ENCODE measurements at regions not wholly inside any gene's neighbourhood (a gene's known extent, or its start where the extent isn't known, plus 50 kb on each side); places are given as distances from the start of the nearest gene placed in this dataset.
"Not testable (repeated sequence)": the region's sequence is repeated elsewhere in the genome, so short reads cannot be mapped to it uniquely, and the experiment has no call there.

DNA sequence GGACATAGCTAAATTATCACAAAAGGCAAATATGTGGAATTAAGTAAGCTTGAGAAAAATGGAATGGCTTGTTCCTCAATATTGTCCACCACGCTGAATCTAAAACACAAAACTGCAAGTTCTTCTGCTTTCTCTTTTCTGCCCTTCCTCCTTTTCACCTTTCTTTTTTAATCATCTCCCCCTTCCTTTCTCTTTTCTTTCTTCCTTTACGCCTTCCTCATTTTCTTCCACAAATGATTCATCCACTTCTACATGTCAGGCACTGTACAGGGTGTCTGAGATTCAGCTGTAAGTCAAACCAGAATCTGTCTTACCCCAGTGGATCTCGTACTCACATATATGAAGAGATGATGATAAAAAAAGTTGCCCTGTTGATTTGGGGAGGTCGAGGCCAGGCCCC, 1182.5 kb downstream of the MRPL39 start:
- no peak overlapping the region for H3K27ac Mint-ChIP-seq
- peaks cover 0 to 8% (median 0%) of the 10 kb centered on the region in 5 donors for H3K36me3 Mint-ChIP-seq
- no peak overlapping the region for H3K4me3 ChIP-seq (ENCODE audit: low read length)
- peaks cover under 1 to 19% (median 11%) of the 10 kb centered on the region in 11 donors for H3K9me3 Mint-ChIP-seq
- DNase-seq (no peak), ATAC-seq (no peak)
- H3K9me3 ChIP-seq (ENCODE audit: control insufficient read depth in 2 of 3, low read length in 3 of 3): peaks cover 0 to 4% (median 0%) of the 10 kb centered on the region in 3 experiments
- CTCF ChIA-PET: no interaction called here
- H3K36me3 ChIP-seq (ENCODE audit: control insufficient read depth in 2 of 3, insufficient read depth in 3 of 3, low read length in 3 of 3): no peaks in the 10 kb centered on the region
- peaks cover 0 to 17% (median 4%) of the 10 kb centered on the region in 5 donors for H3K27me3 Mint-ChIP-seq
- no peak overlapping the region for H3K27ac ChIP-seq (ENCODE audit: low read depth, low read length)
- H3K4me1 ChIP-seq (ENCODE audit: control insufficient read depth in 2 of 2, insufficient read depth in 2 of 2, low read length in 2 of 2): no peaks in the 10 kb centered on the region
- H3K4me1 Mint-ChIP-seq: peaks cover 0 to 17% (median 14%) of the 10 kb centered on the region in 7 donors
- intact Hi-C loops (cut with micrococcal nuclease): no loop called here
- H3K4me3 Mint-ChIP-seq: no peak overlapping the region
- no peaks in the 10 kb centered on the region for H3K27me3 ChIP-seq (ENCODE audit: control insufficient read depth in 2 of 2, insufficient read depth in 2 of 2, low read length in 2 of 2)
- POLR2A ChIA-PET: no interaction called here

DNA sequence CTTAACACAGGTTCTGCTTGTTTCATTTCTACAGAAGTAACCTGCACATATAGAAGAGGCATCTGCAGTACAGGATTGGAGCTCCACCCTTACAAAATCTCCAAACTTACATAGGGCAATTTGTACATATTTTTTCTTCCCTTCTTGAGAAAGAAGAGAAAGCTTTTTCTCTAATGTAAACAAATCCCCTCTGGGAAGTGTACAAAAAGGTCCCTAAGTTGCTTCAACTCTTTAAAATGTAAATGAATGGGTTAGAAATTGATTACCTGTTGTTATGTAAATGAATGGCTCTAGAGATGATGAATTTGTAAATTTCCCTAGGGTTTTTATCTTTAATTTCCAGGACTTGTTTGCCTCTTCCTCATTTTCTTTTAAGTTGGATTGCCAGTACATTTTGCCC, 1183.7 kb downstream of the MRPL39 start:
- H3K4me3 ChIP-seq (ENCODE audit: low read length): no peak overlapping the region
- H3K27ac ChIP-seq (ENCODE audit: low read depth, low read length): no peak overlapping the region
- Mint-ChIP-seq H3K36me3 (peaks cover 0 to 5% (median 0%) of the 10 kb centered on the region in 5 donors), H3K4me1 (peaks cover 0 to 10% (median 4%) of the 10 kb centered on the region in 7 donors), H3K27ac (no peak overlapping the region), H3K4me3 (no peak overlapping the region), H3K27me3 (peaks cover 0 to 17% (median 5%) of the 10 kb centered on the region in 5 donors), H3K9me3 (peaks cover 3 to 25% (median 15%) of the 10 kb centered on the region in 11 donors)
- no peaks in the 10 kb centered on the region for H3K27me3 ChIP-seq (ENCODE audit: control insufficient read depth in 2 of 2, insufficient read depth in 2 of 2, low read length in 2 of 2)
- intact Hi-C loops (cut with micrococcal nuclease): no loop called here
- DNase-seq (no peak), ATAC-seq (no peak)
- ChIA-PET CTCF (no interaction called here), POLR2A (no interaction called here)
- peaks cover 0 to 15% (median 0%) of the 10 kb centered on the region in 3 experiments for H3K9me3 ChIP-seq (ENCODE audit: control insufficient read depth in 2 of 3, low read length in 3 of 3)
- no peaks in the 10 kb centered on the region for H3K36me3 ChIP-seq (ENCODE audit: control insufficient read depth in 2 of 3, insufficient read depth in 3 of 3, low read length in 3 of 3)
- H3K4me1 ChIP-seq (ENCODE audit: control insufficient read depth in 2 of 2, insufficient read depth in 2 of 2, low read length in 2 of 2): no peaks in the 10 kb centered on the region

GRCh38 chr21:24420689-24421088, 1186.6 kb downstream of the MRPL39 start:
- Mint-ChIP-seq H3K4me1 (no peaks in the 10 kb centered on the region), H3K27me3 (peaks cover 4 to 17% (median 6%) of the 10 kb centered on the region in 5 donors), H3K27ac (no peak overlapping the region), H3K4me3 (no peak overlapping the region), H3K9me3 (peaks cover 3 to 33% (median 15%) of the 10 kb centered on the region in 11 donors), H3K36me3 (peaks cover 0 to 5% (median 0%) of the 10 kb centered on the region in 5 donors)
- intact Hi-C loops (cut with micrococcal nuclease): no loop called here
- DNase-seq: no peak
- H3K27ac ChIP-seq (ENCODE audit: low read depth, low read length): no peak overlapping the region
- ChIA-PET CTCF (no interaction called here), POLR2A (no interaction called here)
- no peaks in the 10 kb centered on the region for H3K27me3 ChIP-seq (ENCODE audit: control insufficient read depth in 2 of 2, insufficient read depth in 2 of 2, low read length in 2 of 2)
- no peaks in the 10 kb centered on the region for H3K4me1 ChIP-seq (ENCODE audit: control insufficient read depth in 2 of 2, insufficient read depth in 2 of 2, low read length in 2 of 2)
- no peak for ATAC-seq
- H3K9me3 ChIP-seq (ENCODE audit: control insufficient read depth in 2 of 3, low read length in 3 of 3): peaks cover 0 to 15% (median 0%) of the 10 kb centered on the region in 3 experiments
- no peak overlapping the region for H3K4me3 ChIP-seq (ENCODE audit: low read length)
- H3K36me3 ChIP-seq (ENCODE audit: control insufficient read depth in 2 of 3, insufficient read depth in 3 of 3, low read length in 3 of 3): no peaks in the 10 kb centered on the region

- ATAC-seq; H3K36me3 Mint-ChIP-seq; H3K4me1 ChIP-seq (ENCODE audit: control insufficient read depth in 2 of 2, insufficient read depth in 2 of 2, low read length in 2 of 2); intact Hi-C loops (cut with micrococcal nuclease); POLR2A ChIA-PET; H3K4me1 Mint-ChIP-seq; H3K27me3 ChIP-seq (ENCODE audit: control insufficient read depth in 2 of 2, insufficient read depth in 2 of 2, low read length in 2 of 2); H3K27ac ChIP-seq (ENCODE audit: low read depth, low read length); H3K27ac Mint-ChIP-seq; CTCF ChIA-PET; DNase-seq; H3K4me3 ChIP-seq (ENCODE audit: low read length); H3K36me3 ChIP-seq (ENCODE audit: control insufficient read depth in 2 of 3, insufficient read depth in 3 of 3, low read length in 3 of 3); H3K4me3 Mint-ChIP-seq: not testable (repeated sequence)
- Mint-ChIP-seq H3K27me3 (peaks cover 4 to 14% (median 6%) of the 10 kb centered on the region in 5 donors), H3K9me3 (peaks cover 3 to 33% (median 15%) of the 10 kb centered on the region in 11 donors)
- H3K9me3 ChIP-seq (ENCODE audit: control insufficient read depth in 2 of 3, low read length in 3 of 3): peaks cover 0 to 15% (median 0%) of the 10 kb centered on the region in 3 experiments
Measured at GRCh38 chr21:24419641-24420040, 1187.6 kb downstream of the MRPL39 start.

GRCh38 chr21:24418671-24419070, 1188.6 kb downstream of the MRPL39 start:
- H3K4me1 Mint-ChIP-seq: no peaks in the 10 kb centered on the region
- Histone ChIP-seq H3K9me3 (ENCODE audit: control insufficient read depth in 2 of 3, low read length in 3 of 3) (peaks cover 0 to 15% (median 0%) of the 10 kb centered on the region in 3 experiments), H3K27ac (ENCODE audit: low read depth, low read length) (no peak overlapping the region), H3K27me3 (ENCODE audit: control insufficient read depth in 2 of 2, insufficient read depth in 2 of 2, low read length in 2 of 2) (no peaks in the 10 kb centered on the region), H3K4me1 (ENCODE audit: control insufficient read depth in 2 of 2, insufficient read depth in 2 of 2, low read length in 2 of 2) (no peaks in the 10 kb centered on the region), H3K36me3 (ENCODE audit: control insufficient read depth in 2 of 3, insufficient read depth in 3 of 3, low read length in 3 of 3) (no peaks in the 10 kb centered on the region), H3K4me3 (ENCODE audit: low read length) (no peak overlapping the region)
- H3K4me3 Mint-ChIP-seq: no peak overlapping the region
- H3K36me3 Mint-ChIP-seq: peaks cover 0 to 5% (median 0%) of the 10 kb centered on the region in 5 donors
- H3K27me3 Mint-ChIP-seq: peaks cover 0 to 12% (median 5%) of the 10 kb centered on the region in 5 donors
- intact Hi-C loops (cut with micrococcal nuclease): no loop called here
- POLR2A ChIA-PET: no interaction called here
- ATAC-seq: no peak
- H3K27ac Mint-ChIP-seq: no peak overlapping the region
- peaks cover 3 to 33% (median 15%) of the 10 kb centered on the region in 11 donors for H3K9me3 Mint-ChIP-seq
- CTCF ChIA-PET: no interaction called here
- no peak for DNase-seq

DNA sequence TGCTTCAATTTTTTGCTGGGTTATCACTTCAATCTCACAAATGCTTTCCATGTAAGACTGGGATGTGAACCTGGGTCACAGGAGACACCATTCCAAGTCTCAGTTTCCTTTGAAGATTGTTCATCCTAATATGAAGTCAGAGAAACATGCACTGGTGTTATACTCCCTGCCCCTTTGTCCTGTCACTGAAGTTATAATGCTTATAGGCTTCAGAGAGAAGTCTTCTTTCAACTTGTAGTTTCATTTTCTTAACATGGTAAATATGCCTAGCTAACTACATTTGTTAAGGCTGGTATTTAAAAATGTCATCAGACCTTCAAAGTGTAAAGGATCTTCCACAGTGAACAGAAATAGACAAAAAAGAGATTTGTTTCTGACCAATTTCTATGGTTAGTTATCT, 1195.9 kb downstream of the MRPL39 start:
- Histone ChIP-seq H3K4me1 (ENCODE audit: control insufficient read depth in 2 of 2, insufficient read depth in 2 of 2, low read length in 2 of 2) (no peaks in the 10 kb centered on the region), H3K36me3 (ENCODE audit: control insufficient read depth in 2 of 3, insufficient read depth in 3 of 3, low read length in 3 of 3) (no peaks in the 10 kb centered on the region), H3K27me3 (ENCODE audit: control insufficient read depth in 2 of 2, insufficient read depth in 2 of 2, low read length in 2 of 2) (no peaks in the 10 kb centered on the region), H3K4me3 (ENCODE audit: low read length) (no peak overlapping the region), H3K9me3 (ENCODE audit: control insufficient read depth in 2 of 3, low read length in 3 of 3) (no peaks in the 10 kb centered on the region), H3K27ac (ENCODE audit: low read depth, low read length) (no peak overlapping the region)
- peaks cover 0 to 3% (median 0%) of the 10 kb centered on the region in 5 donors for H3K27me3 Mint-ChIP-seq
- POLR2A ChIA-PET: no interaction called here
- intact Hi-C loops (cut with micrococcal nuclease): no loop called here
- no peaks in the 10 kb centered on the region for H3K36me3 Mint-ChIP-seq
- ATAC-seq (no peak), DNase-seq (no peak)
- H3K4me3 Mint-ChIP-seq: peak overlapping the region in 1 of 10 donors; percentile 1
- H3K27ac Mint-ChIP-seq: no peak overlapping the region
- CTCF ChIA-PET: no interaction called here
- no peaks in the 10 kb centered on the region for H3K4me1 Mint-ChIP-seq
- H3K9me3 Mint-ChIP-seq: peaks cover 0 to 1% (median 0%) of the 10 kb centered on the region in 11 donors

DNA sequence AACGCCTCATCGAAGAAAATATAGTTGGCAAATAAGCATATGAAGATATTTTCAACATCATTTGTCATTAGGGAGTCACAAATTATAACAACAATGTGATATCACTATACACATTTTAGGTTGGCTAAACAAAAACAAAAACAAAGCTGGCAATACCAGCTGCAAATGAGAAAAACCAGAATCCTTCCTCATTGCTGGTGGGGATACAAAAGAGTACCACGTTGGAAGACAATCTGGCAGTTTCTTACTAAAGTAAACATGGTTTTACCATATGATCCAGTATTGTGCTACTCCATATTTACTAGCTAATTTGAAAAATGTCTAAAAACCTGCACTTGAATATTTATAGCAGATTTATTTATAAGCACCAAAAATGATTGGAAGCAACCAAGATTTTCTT, 1204.1 kb downstream of the MRPL39 start:
- H3K27me3 Mint-ChIP-seq: peaks cover 0 to 5% (median 0%) of the 10 kb centered on the region in 5 donors
- Histone ChIP-seq H3K27me3 (ENCODE audit: control insufficient read depth in 2 of 2, insufficient read depth in 2 of 2, low read length in 2 of 2) (no peaks in the 10 kb centered on the region), H3K36me3 (ENCODE audit: control insufficient read depth in 2 of 3, insufficient read depth in 3 of 3, low read length in 3 of 3) (no peaks in the 10 kb centered on the region), H3K4me1 (ENCODE audit: control insufficient read depth in 2 of 2, insufficient read depth in 2 of 2, low read length in 2 of 2) (no peaks in the 10 kb centered on the region), H3K9me3 (ENCODE audit: control insufficient read depth in 2 of 3, low read length in 3 of 3) (no peaks in the 10 kb centered on the region), H3K4me3 (ENCODE audit: low read length) (no peak overlapping the region), H3K27ac (ENCODE audit: low read depth, low read length) (no peak overlapping the region)
- ATAC-seq (no peak), DNase-seq (no peak)
- no peak overlapping the region for H3K4me3 Mint-ChIP-seq
- no peaks in the 10 kb centered on the region for H3K9me3 Mint-ChIP-seq
- no peaks in the 10 kb centered on the region for H3K36me3 Mint-ChIP-seq
- ChIA-PET POLR2A (no interaction called here), CTCF (no interaction called here)
- H3K4me1 Mint-ChIP-seq: no peaks in the 10 kb centered on the region
- no peak overlapping the region for H3K27ac Mint-ChIP-seq
- intact Hi-C loops (cut with micrococcal nuclease): no loop called here
